ENCODE measurements at regions not wholly inside any gene's neighbourhood (a gene's known extent, or its start where the extent isn't known, plus 50 kb on each side); places are given as distances from the start of the nearest gene placed in this dataset.

- TF ChIP-seq ZNF462 (CRISPR knock-in tag; IDR thresholded peaks at IDR 0.05) = no peak
Observed at GRCh38 chrX:5080791-5081190, 1147.9 kb downstream of the NLGN4X start (continued).

GRCh38 chrX:5068550-5068949 is 1160.1 kb downstream of the NLGN4X start:
- Histone ChIP-seq H3K79me2 (replicated peaks; ENCODE audit: insufficient read depth) (no peaks in the 10 kb centered on the region), H3K27ac (ENCODE audit: low read depth) (no peak overlapping the region), H3F3A (replicated peaks; ENCODE audit: low read depth) (no peaks in the 10 kb centered on the region), H3K4me3 (no peak overlapping the region), H3K9me2 (ENCODE audit: insufficient read depth) (no peaks in the 10 kb centered on the region), H3K4me2 (no peak overlapping the region), H4K20me1 (replicated peaks; ENCODE audit: insufficient read depth) (no peaks in the 10 kb centered on the region), H2AFZ (no peak overlapping the region), H3K4me1 (ENCODE audit: insufficient read depth) (no peaks in the 10 kb centered on the region), H3K27me3 (ENCODE audit: insufficient read depth) (no peaks in the 10 kb centered on the region), H3K36me3 (ENCODE audit: insufficient read depth) (no peaks in the 10 kb centered on the region)
- ATAC-seq (no peak), DNase-seq (ENCODE audit: low spot score) (no peak)
- Mint-ChIP-seq H3K9me3 (no peaks in the 10 kb centered on the region), H3K4me1 (no peaks in the 10 kb centered on the region), H3K27ac (no peak overlapping the region), H3K4me3 (no peak overlapping the region), H3K36me3 (ENCODE audit: low read depth) (no peaks in the 10 kb centered on the region), H3K27me3 (ENCODE audit: insufficient read depth, low read depth, poor library complexity) (peaks cover 2% of the 10 kb centered on the region)
- TF ChIP-seq ETS1 (IDR thresholded peaks at IDR 0.05) (no peak), CTCF (conservative IDR thresholded peaks at IDR 0.05; ENCODE audit: low read depth in 2 of 2) (no peak), POLR2AphosphoS5 (IDR thresholded peaks at IDR 0.05; ENCODE audit: low read depth) (no peak), NANOG (IDR thresholded peaks at IDR 0.05; ENCODE audit: borderline replicate concordance) (no peak), STAT1 (IDR thresholded peaks at IDR 0.05; ENCODE audit: unreplicated experiment) (no peak), REST (IDR thresholded peaks at IDR 0.05; ENCODE audit: unreplicated experiment) (no peak), EZH2 (IDR thresholded peaks at IDR 0.05; ENCODE audit: low read depth, unreplicated experiment) (no peak)
